ENCODE measurements at regions not wholly inside any gene's neighbourhood (a gene's known extent, or its start where the extent isn't known, plus 50 kb on each side); places are given as distances from the start of the nearest gene placed in this dataset.

GRCh38 chr14:78070344-78070743, 99.8 kb upstream of the NRXN3 start:
- ChIA-PET POLR2A (ENCODE audit: low non-redundant PET) (no interaction called here), CTCF (no interaction called here)
- no peak for DNase-seq (ENCODE audit: low spot score)
- H3K27ac ChIP-seq: no peak overlapping the region
- TF ChIP-seq CTCF (conservative IDR thresholded peaks at IDR 0.05; ENCODE audit: low read depth): no peak

- no peak for DNase-seq (ENCODE audit: low spot score)
- H3K27ac ChIP-seq: no peak overlapping the region
- POLR2A ChIA-PET (ENCODE audit: low non-redundant PET): no interaction called here
- TF ChIP-seq CTCF (conservative IDR thresholded peaks at IDR 0.05; ENCODE audit: low read depth): no peak
- CTCF ChIA-PET: no interaction called here
Measured at GRCh38 chr14:78071016-78071549, 99.1 kb upstream of the NRXN3 start.

GRCh38 chr14:78073028-78073427, 97.1 kb upstream of the NRXN3 start:
- CTCF ChIA-PET: no interaction called here

GRCh38 chr14:78074561-78074960, 95.6 kb upstream of the NRXN3 start:
- H3K27ac ChIP-seq: no peak overlapping the region
- ChIA-PET CTCF (interaction anchor here (1.0 kb wide), 1 partner anchor 492 kb away, joined by 3 read pairs; no protein-coding TSS in a partner anchor), POLR2A (ENCODE audit: low non-redundant PET) (no interaction called here)
- no peak for DNase-seq (ENCODE audit: low spot score)
- no peak for TF ChIP-seq CTCF (conservative IDR thresholded peaks at IDR 0.05; ENCODE audit: low read depth)

More at GRCh38 chr14:78073028-78073427, 97.1 kb upstream of the NRXN3 start:
- TF ChIP-seq CTCF (conservative IDR thresholded peaks at IDR 0.05; ENCODE audit: low read depth): no peak
- POLR2A ChIA-PET (ENCODE audit: low non-redundant PET): no interaction called here
- no peak overlapping the region for H3K27ac ChIP-seq
- no peak for DNase-seq (ENCODE audit: low spot score)

GRCh38 chr14:78075033-78075432, 95.1 kb upstream of the NRXN3 start:
- DNase-seq (ENCODE audit: low spot score): no peak
- ChIA-PET POLR2A (ENCODE audit: low non-redundant PET) (no interaction called here), CTCF (interaction anchor here (0.6 to 1.0 kb wide), 2 partner anchors 491 to 1510 kb away, joined by 3 read pairs; no protein-coding TSS in a partner anchor)
- H3K27ac ChIP-seq: no peak overlapping the region
- TF ChIP-seq CTCF (conservative IDR thresholded peaks at IDR 0.05; ENCODE audit: low read depth): no peak

GRCh38 chr14:78075555-78076277, 94.5 kb upstream of the NRXN3 start:
- DNase-seq (ENCODE audit: low spot score): no peak
- POLR2A ChIA-PET (ENCODE audit: low non-redundant PET): no interaction called here
- CTCF ChIA-PET: interaction anchor here (0.6 kb wide), 1 partner anchor 1511 kb away, joined by 3 read pairs; no protein-coding TSS in a partner anchor
- TF ChIP-seq CTCF (conservative IDR thresholded peaks at IDR 0.05; ENCODE audit: low read depth): no peak
- no peak overlapping the region for H3K27ac ChIP-seq
